ENCODE measurements at regions not wholly inside any gene's neighbourhood (a gene's known extent, or its start where the extent isn't known, plus 50 kb on each side); places are given as distances from the start of the nearest gene placed in this dataset.

DNA sequence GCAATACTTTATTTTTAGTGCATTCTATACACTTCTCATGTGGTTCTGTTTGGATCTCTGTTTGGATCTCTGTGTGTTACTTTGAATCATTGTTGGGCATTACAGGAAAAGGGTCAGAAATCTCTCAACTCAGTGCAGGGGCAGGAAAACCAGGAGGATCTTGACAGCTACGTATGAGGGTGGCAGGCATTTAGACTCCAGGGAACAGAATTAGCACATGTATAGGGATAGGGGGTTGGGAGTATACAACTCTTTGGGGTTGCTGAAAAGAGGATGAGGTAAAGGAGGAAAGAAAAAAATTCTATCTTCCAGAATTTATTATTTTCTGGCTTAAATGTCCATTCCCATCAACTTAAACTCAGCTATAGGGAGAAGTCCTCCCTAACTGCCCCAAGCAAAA lies 59.4 kb upstream of the MKI67 start:
- TF ChIP-seq CTCF (IDR thresholded peaks at IDR 0.05; ENCODE audit: poor library complexity) (no peak), EZH2 (IDR thresholded peaks at IDR 0.05; ENCODE audit: borderline replicate concordance) (no peak), EZH2phosphoT487 (IDR thresholded peaks at IDR 0.05; ENCODE audit: low read depth, severe bottlenecking, unreplicated experiment) (no peak)
